SJCRH30 (cell line): ENCODE measurements at regions not wholly inside any gene's neighbourhood (a gene's known extent, or its start where the extent isn't known, plus 50 kb on each side); places are given as distances from the start of the nearest gene placed in this dataset.
"Not testable (repeated sequence)": the region's sequence is repeated elsewhere in the genome, so short reads cannot be mapped to it uniquely, and the experiment has no call there.

ENCODE experiments used
- DNase-seq, 2 experiments: peaks; one replicate each; pipeline ENCODE4 v3.0.0-alpha.2; 2015 to 2020
- H3K27ac ChIP-seq: fragments of 250-450 bp; sonication (Bioruptor Pico); 2 replicates; pipeline ENCODE4 v1.5.1; 2020; ENCODE audit warnings: mild to moderate bottlenecking, moderate library complexity
- H3K27me3 ChIP-seq: fragments of 250-450 bp; sonication (Bioruptor Pico); 2 replicates; pipeline ENCODE4 v1.5.1; 2020; ENCODE audit warnings: mild to moderate bottlenecking, moderate library complexity
- H3K36me3 ChIP-seq: fragments of 250-450 bp; sonication (Bioruptor Pico); 2 replicates; pipeline ENCODE4 v1.5.1; 2020; ENCODE audit warnings: mild to moderate bottlenecking, moderate library complexity
- H3K4me1 ChIP-seq: fragments of 250-450 bp; sonication (Bioruptor Pico); 2 replicates; pipeline ENCODE4 v1.5.1; 2020; ENCODE audit warnings: mild to moderate bottlenecking, moderate library complexity
- H3K4me3 ChIP-seq: fragments of 250-450 bp; sonication (Bioruptor Pico); 2 replicates; pipeline ENCODE4 v1.5.1; 2020; ENCODE audit warnings: mild to moderate bottlenecking, moderate library complexity
- H3K9me3 ChIP-seq: fragments of 250-450 bp; sonication (Bioruptor Pico); replicated peaks from 2 replicates; pipeline ENCODE4 v1.5.1; 2020; ENCODE audit warnings: mild to moderate bottlenecking, moderate library complexity

- H3K27ac ChIP-seq: no peak overlapping the region
- H3K4me3 ChIP-seq: no peak overlapping the region
- no peaks in the 10 kb centered on the region for H3K36me3 ChIP-seq
- no peak for DNase-seq
- H3K4me1 ChIP-seq: peaks cover 3% of the 10 kb centered on the region; the same call in 1 of the 2 replicates
- no peaks in the 10 kb centered on the region for H3K27me3 ChIP-seq
- no peaks in the 10 kb centered on the region for H3K9me3 ChIP-seq
Observed at GRCh38 chr16:7278636-7279035, 54.0 kb upstream of the RBFOX1 start.

GRCh38 chr16:7272567-7273158 is 60.0 kb upstream of the RBFOX1 start:
- Histone ChIP-seq H3K27me3 (no peaks in the 10 kb centered on the region), H3K4me3 (no peak overlapping the region), H3K4me1 (peaks cover 9% of the 10 kb centered on the region; the same call in 1 of the 2 replicates), H3K36me3 (no peaks in the 10 kb centered on the region), H3K9me3 (no peaks in the 10 kb centered on the region), H3K27ac (no peak overlapping the region)
- no peak for DNase-seq

GRCh38 chr16:7271486-7271885 is 61.2 kb upstream of the RBFOX1 start:
- no peak for DNase-seq
- peak overlapping the region; percentile 32; the same call in 1 of the 2 replicates for H3K27ac ChIP-seq
- H3K9me3 ChIP-seq: no peaks in the 10 kb centered on the region
- no peaks in the 10 kb centered on the region for H3K27me3 ChIP-seq
- no peak overlapping the region for H3K4me3 ChIP-seq
- no peaks in the 10 kb centered on the region for H3K36me3 ChIP-seq
- peaks cover 9% of the 10 kb centered on the region; the same call in 1 of the 2 replicates for H3K4me1 ChIP-seq

- Histone ChIP-seq H3K27ac (peak overlapping the region; percentile 32; the same call in 1 of the 2 replicates), H3K4me3 (no peak overlapping the region), H3K36me3 (no peaks in the 10 kb centered on the region), H3K27me3 (no peaks in the 10 kb centered on the region), H3K9me3 (no peaks in the 10 kb centered on the region), H3K4me1 (peaks cover 9% of the 10 kb centered on the region; the same call in 1 of the 2 replicates)
- peak; percentile 6 to 41 for DNase-seq
Observed at GRCh38 chr16:7270823-7271222, 61.8 kb upstream of the RBFOX1 start.

GRCh38 chr16:7270006-7270405 is 62.6 kb upstream of the RBFOX1 start:
- no peak for DNase-seq
- H3K4me3 ChIP-seq: no peak overlapping the region
- no peaks in the 10 kb centered on the region for H3K9me3 ChIP-seq
- peaks cover 9% of the 10 kb centered on the region; the same call in 1 of the 2 replicates for H3K4me1 ChIP-seq
- H3K36me3 ChIP-seq: no peaks in the 10 kb centered on the region
- H3K27me3 ChIP-seq: no peaks in the 10 kb centered on the region
- H3K27ac ChIP-seq: no peak overlapping the region

- Histone ChIP-seq H3K27me3 (no peaks in the 10 kb centered on the region), H3K36me3 (no peaks in the 10 kb centered on the region), H3K9me3 (no peaks in the 10 kb centered on the region), H3K27ac (no peak overlapping the region), H3K4me1 (peaks cover 5% of the 10 kb centered on the region; the same call in 1 of the 2 replicates), H3K4me3 (no peak overlapping the region)
- DNase-seq: peak; percentile 37 to 79
Observed at GRCh38 chr16:7268182-7268581, 64.5 kb upstream of the RBFOX1 start.

- Histone ChIP-seq H3K27me3 (0 out of 2 replicates have a peak, but pooled peaks cover 4% of the 10 kb centered on the region), H3K36me3 (no peaks in the 10 kb centered on the region), H3K4me3 (no peak overlapping the region), H3K9me3 (no peaks in the 10 kb centered on the region), H3K4me1 (no peaks in the 10 kb centered on the region), H3K27ac (no peak overlapping the region)
- no peak for DNase-seq
Observed at GRCh38 chr16:7257016-7257415, 75.6 kb upstream of the RBFOX1 start.

GRCh38 chr16:7246578-7246977 is 86.1 kb upstream of the RBFOX1 start:
- DNase-seq: peak; percentile 29 to 59
- H3K27me3 ChIP-seq: no peaks in the 10 kb centered on the region
- H3K4me3 ChIP-seq: no peak overlapping the region
- no peak overlapping the region for H3K27ac ChIP-seq
- H3K36me3 ChIP-seq: no peaks in the 10 kb centered on the region
- H3K9me3 ChIP-seq: no peaks in the 10 kb centered on the region
- H3K4me1 ChIP-seq: no peaks in the 10 kb centered on the region

- no peak overlapping the region for H3K27ac ChIP-seq
- H3K27me3 ChIP-seq: no peaks in the 10 kb centered on the region
- H3K36me3 ChIP-seq: no peaks in the 10 kb centered on the region
- no peaks in the 10 kb centered on the region for H3K4me1 ChIP-seq
- no peaks in the 10 kb centered on the region for H3K9me3 ChIP-seq
- DNase-seq: no peak
- H3K4me3 ChIP-seq: no peak overlapping the region
Observed at GRCh38 chr16:7239547-7239946, 93.1 kb upstream of the RBFOX1 start.

- DNase-seq: peak; percentile 5 to 31
- H3K27me3 ChIP-seq: no peaks in the 10 kb centered on the region
- no peaks in the 10 kb centered on the region for H3K9me3 ChIP-seq
- H3K4me3 ChIP-seq: no peak overlapping the region
- H3K36me3 ChIP-seq: no peaks in the 10 kb centered on the region
- no peaks in the 10 kb centered on the region for H3K4me1 ChIP-seq
- no peak overlapping the region for H3K27ac ChIP-seq
Observed at GRCh38 chr16:7236824-7237410, 95.7 kb upstream of the RBFOX1 start.

- Histone ChIP-seq H3K27me3 (no peaks in the 10 kb centered on the region), H3K4me1 (no peaks in the 10 kb centered on the region), H3K9me3 (no peaks in the 10 kb centered on the region), H3K4me3 (no peak overlapping the region), H3K27ac (no peak overlapping the region), H3K36me3 (no peaks in the 10 kb centered on the region)
- no peak for DNase-seq
Observed at GRCh38 chr16:7233975-7234374, 98.7 kb upstream of the RBFOX1 start.

- no peak for DNase-seq
- no peak overlapping the region for H3K4me3 ChIP-seq
- H3K4me1 ChIP-seq: 0 out of 2 replicates have a peak, but pooled peaks cover 2% of the 10 kb centered on the region
- H3K9me3 ChIP-seq: no peaks in the 10 kb centered on the region
- H3K27me3 ChIP-seq: no peaks in the 10 kb centered on the region
- H3K27ac ChIP-seq: no peak overlapping the region
- no peaks in the 10 kb centered on the region for H3K36me3 ChIP-seq
Observed at GRCh38 chr16:7231762-7232161, 100.9 kb upstream of the RBFOX1 start.

- H3K4me3 ChIP-seq, DNase-seq, H3K27ac ChIP-seq, H3K9me3 ChIP-seq, H3K27me3 ChIP-seq, H3K36me3 ChIP-seq, H3K4me1 ChIP-seq: not testable (repeated sequence)
Observed at GRCh38 chr16:7229433-7230218, 103.0 kb upstream of the RBFOX1 start.

- H3K9me3 ChIP-seq: no peaks in the 10 kb centered on the region
- no peaks in the 10 kb centered on the region for H3K27me3 ChIP-seq
- H3K36me3 ChIP-seq: no peaks in the 10 kb centered on the region
- no peak overlapping the region for H3K27ac ChIP-seq
- 0 out of 2 replicates have a peak, but pooled peaks cover 2% of the 10 kb centered on the region for H3K4me1 ChIP-seq
- peak; percentile 34 to 44 for DNase-seq
- H3K4me3 ChIP-seq: no peak overlapping the region
Observed at GRCh38 chr16:7227229-7227721, 105.4 kb upstream of the RBFOX1 start.

- Histone ChIP-seq H3K27ac (no peak overlapping the region), H3K4me3 (no peak overlapping the region), H3K9me3 (no peaks in the 10 kb centered on the region), H3K27me3 (no peaks in the 10 kb centered on the region), H3K36me3 (no peaks in the 10 kb centered on the region), H3K4me1 (no peaks in the 10 kb centered on the region)
- no peak for DNase-seq
Observed at GRCh38 chr16:7221157-7221556, 111.5 kb upstream of the RBFOX1 start.
